ENCODE measurements at regions not wholly inside any gene's neighbourhood (a gene's known extent, or its start where the extent isn't known, plus 50 kb on each side); places are given as distances from the start of the nearest gene placed in this dataset.

DNA sequence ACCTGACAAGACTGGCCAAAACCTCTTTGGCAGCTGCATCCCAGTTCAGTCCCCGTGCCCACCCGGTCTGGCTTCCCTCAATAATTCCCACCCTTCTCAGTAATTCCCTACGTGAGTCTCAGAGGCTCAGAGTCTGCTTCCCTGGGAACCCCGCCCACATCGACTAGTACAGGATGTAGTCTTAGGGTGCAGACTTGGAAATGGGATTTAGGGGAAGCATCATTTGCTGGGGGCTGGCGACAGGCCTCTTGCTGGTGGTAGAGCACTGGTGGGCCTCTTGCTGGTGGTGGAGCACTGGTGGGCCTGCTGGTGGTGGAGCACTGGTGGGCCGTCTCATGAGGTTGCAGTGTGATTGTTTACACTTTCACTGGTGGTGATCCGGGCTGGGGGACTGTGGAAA is 199.5 kb upstream of the B3GAT1 start:
- Mint-ChIP-seq H3K4me3 (no peak overlapping the region), H3K36me3 (ENCODE audit: insufficient read depth in 1 of 3, low read depth in 3 of 3) (no peaks in the 10 kb centered on the region)

More for the DNA sequence above, 199.5 kb upstream of the B3GAT1 start:
- Histone ChIP-seq H3K79me2 (ENCODE audit: insufficient read depth, low read length) (no peaks in the 10 kb centered on the region), H2AK5ac (ENCODE audit: insufficient read length, low read length) (no peak overlapping the region), H3K23me2 (ENCODE audit: insufficient read length, low read depth, low read length, poor library complexity, severe bottlenecking) (no peaks in the 10 kb centered on the region), H3K18ac (ENCODE audit: insufficient read length, low read depth, low read length) (no peak overlapping the region), H3T11ph (ENCODE audit: low read length) (no peak overlapping the region), H3K79me1 (ENCODE audit: insufficient read depth, low read depth, low read length, poor library complexity, severe bottlenecking) (no peaks in the 10 kb centered on the region), H2BK15ac (ENCODE audit: low read depth, low read length) (no peak overlapping the region), H4K91ac (ENCODE audit: insufficient read length, low read depth, low read length) (no peak overlapping the region), H3K4ac (ENCODE audit: low read depth, low read length) (no peak overlapping the region), H4K20me1 (ENCODE audit: control insufficient read depth, insufficient read depth, insufficient read length) (no peaks in the 10 kb centered on the region), H3K56ac (ENCODE audit: insufficient read length, low read depth, low read length) (no peak overlapping the region), H3K4me1 (ENCODE audit: insufficient read depth, low read length) (no peaks in the 10 kb centered on the region), H2BK20ac (ENCODE audit: low read depth, low read length, poor library complexity, severe bottlenecking) (no peak overlapping the region), H3K9ac (ENCODE audit: extremely low read depth, insufficient read length, low read length) (no peak overlapping the region), H2AFZ (ENCODE audit: low read length) (no peak overlapping the region), H2BK120ac (ENCODE audit: low read depth, low read length, poor library complexity, severe bottlenecking) (no peak overlapping the region), H3K4me2 (ENCODE audit: insufficient read depth, insufficient read length, low read length) (no peak overlapping the region), H3K23ac (ENCODE audit: insufficient read length, low read depth, low read length) (no peak overlapping the region), H3K9me3 (ENCODE audit: control insufficient read depth, low read depth, low read length) (no peaks in the 10 kb centered on the region), H2BK5ac (ENCODE audit: insufficient read length, low read length) (no peak overlapping the region), H2BK12ac (ENCODE audit: insufficient read length, low read depth, low read length) (no peak overlapping the region), H3K27me3 (ENCODE audit: insufficient read depth, low read length) (no peaks in the 10 kb centered on the region), H3K27ac (ENCODE audit: insufficient read length, low read depth, low read length) (no peak overlapping the region), H3K14ac (ENCODE audit: insufficient read depth, low read length) (no peak overlapping the region), H4K8ac (replicated peaks; ENCODE audit: insufficient read length, low read depth, low read length) (no peak overlapping the region), H4K5ac (ENCODE audit: insufficient read length, low read depth, low read length) (no peak overlapping the region)
- WGBS (ENCODE audit: extremely low coverage, insufficient read length, low lambda C conversion rate): no CpG with 5 or more reads among the region's 8 CpGs
- Mint-ChIP-seq H3K27ac (no peak overlapping the region), H3K27me3 (ENCODE audit: low read depth) (peaks cover 43% of the 10 kb centered on the region), H3K4me1 (peaks cover 9 to 21% of the 10 kb centered on the region in 2 experiments), H3K9me3 (no peaks in the 10 kb centered on the region)
- no peak for DNase-seq
- no peak for TF ChIP-seq CTCF (conservative IDR thresholded peaks at IDR 0.05)
